ENCODE measurements at regions not wholly inside any gene's neighbourhood (a gene's known extent, or its start where the extent isn't known, plus 50 kb on each side); places are given as distances from the start of the nearest gene placed in this dataset.

DNA sequence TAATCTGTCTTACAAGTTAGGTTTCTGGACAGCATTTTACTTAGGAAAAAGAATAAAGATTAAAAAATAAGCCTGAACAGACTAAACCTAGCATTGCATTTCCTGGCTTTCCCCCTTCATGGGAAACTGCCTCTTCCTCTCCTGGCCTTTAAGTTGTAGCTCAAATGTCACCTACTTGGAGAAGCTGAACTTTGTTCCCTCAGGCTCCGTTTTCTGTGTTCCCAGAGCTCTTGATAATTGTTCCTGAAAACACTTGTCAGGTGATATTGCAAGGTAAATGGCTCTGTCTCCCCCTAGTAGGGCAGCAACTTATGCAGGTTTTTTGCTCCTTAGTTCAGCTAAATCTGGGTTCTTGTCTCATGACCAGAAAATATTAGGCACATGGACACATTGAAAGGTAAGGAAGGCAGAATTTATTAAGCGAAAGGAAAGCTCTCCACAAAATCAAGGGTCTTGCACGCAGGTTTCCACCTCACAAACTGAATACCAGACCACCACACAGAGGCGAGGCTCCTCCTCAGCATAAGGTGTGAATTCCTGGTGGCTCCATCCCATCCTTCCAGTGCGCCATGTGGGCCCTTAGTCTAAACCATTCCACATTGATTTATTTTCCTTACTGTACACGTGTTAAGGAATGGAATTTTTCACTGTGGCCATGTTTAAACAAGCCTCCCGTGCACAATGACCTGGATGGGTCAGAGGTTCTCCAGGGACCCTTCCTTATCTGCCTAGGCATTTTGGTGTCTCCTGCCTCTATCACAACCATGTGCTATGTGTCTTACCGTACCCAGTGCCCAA, 229.3 kb downstream of the HNMT start:
- Histone ChIP-seq H4K91ac (ENCODE audit: low read length) (no peak overlapping the region), H3K14ac (ENCODE audit: low read length in 2 of 2) (no peak overlapping the region), H3K79me1 (replicated peaks; ENCODE audit: low read length, poor library complexity, severe bottlenecking) (no peaks in the 10 kb centered on the region), H2BK5ac (ENCODE audit: low read depth, low read length, poor library complexity, severe bottlenecking) (no peak overlapping the region), H2AK5ac (ENCODE audit: low read length, severe bottlenecking) (no peak overlapping the region), H4K8ac (ENCODE audit: low read length) (no peak overlapping the region), H3K18ac (ENCODE audit: low read depth in 1 of 2, low read length in 2 of 2) (no peak overlapping the region), H3K4me1 (ENCODE audit: control insufficient read depth, insufficient read depth, low read depth, low read length) (no peaks in the 10 kb centered on the region), H2BK12ac (ENCODE audit: low read length in 2 of 2) (no peak overlapping the region), H3K4me2 (ENCODE audit: low read length, poor library complexity, severe bottlenecking) (no peak overlapping the region), H2BK15ac (ENCODE audit: low read depth, poor library complexity, severe bottlenecking) (no peak overlapping the region), H3K9ac (ENCODE audit: low read length) (no peak overlapping the region), H3K36me3 (ENCODE audit: control insufficient read depth in 1 of 2, insufficient read depth in 2 of 2, low read depth in 1 of 2, low read length in 2 of 2) (no peaks in the 10 kb centered on the region), H3K27ac (ENCODE audit: low read length, poor library complexity, severe bottlenecking) (no peak overlapping the region), H3K27me3 (ENCODE audit: control insufficient read depth in 1 of 2, insufficient read depth in 1 of 2, low read length in 2 of 2) (no peaks in the 10 kb centered on the region), H3K9me3 (ENCODE audit: control insufficient read depth, low read length) (no peaks in the 10 kb centered on the region), H2BK120ac (ENCODE audit: low read depth, low read length) (no peak overlapping the region), H3K23ac (ENCODE audit: low read length in 2 of 2) (no peak overlapping the region), H3K4ac (ENCODE audit: low read depth in 1 of 2, low read length in 2 of 2) (no peak overlapping the region), H3K4me3 (ENCODE audit: insufficient read depth in 1 of 2, low read depth in 1 of 2, low read length in 2 of 2) (no peak overlapping the region), H2AFZ (ENCODE audit: low read depth, low read length) (no peak overlapping the region)
- WGBS, result 88% methylated on average over 8 of the region's 8 CpGs
- DNase-seq, result no peak

DNA sequence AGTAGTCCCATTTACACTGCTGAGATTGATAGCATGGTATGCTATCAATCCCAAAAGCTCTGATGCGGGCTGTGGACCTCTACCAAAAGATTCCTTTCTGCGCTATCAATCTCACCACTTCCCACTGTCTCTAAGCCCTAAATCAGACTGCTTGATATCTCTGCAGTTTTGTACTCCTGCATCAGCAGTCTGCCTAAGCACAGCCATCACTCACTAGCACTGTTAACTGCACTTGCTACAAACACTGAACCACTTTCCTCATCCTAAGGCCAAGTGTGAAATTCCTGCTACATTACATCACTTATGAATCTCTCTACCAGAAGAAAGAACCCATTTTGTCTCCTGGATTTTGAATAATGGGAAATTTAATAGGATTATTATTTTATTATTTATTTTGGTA, 237.0 kb downstream of the HNMT start:
- Histone ChIP-seq H3K4ac (ENCODE audit: low read depth in 1 of 2, low read length in 2 of 2) (no peak overlapping the region), H3K14ac (ENCODE audit: low read length in 2 of 2) (no peak overlapping the region), H3K79me1 (replicated peaks; ENCODE audit: low read length, poor library complexity, severe bottlenecking) (no peaks in the 10 kb centered on the region), H3K9ac (ENCODE audit: low read length) (no peak overlapping the region), H4K91ac (ENCODE audit: low read length) (no peak overlapping the region), H3K4me1 (ENCODE audit: control insufficient read depth, insufficient read depth, low read depth, low read length) (no peaks in the 10 kb centered on the region), H2AFZ (ENCODE audit: low read depth, low read length) (no peak overlapping the region), H2BK5ac (ENCODE audit: low read depth, low read length, poor library complexity, severe bottlenecking) (no peak overlapping the region), H3K27me3 (ENCODE audit: control insufficient read depth in 1 of 2, insufficient read depth in 1 of 2, low read length in 2 of 2) (no peaks in the 10 kb centered on the region), H2BK12ac (ENCODE audit: low read length in 2 of 2) (no peak overlapping the region), H2BK120ac (ENCODE audit: low read depth, low read length) (no peak overlapping the region), H3K9me3 (ENCODE audit: control insufficient read depth, low read length) (no peaks in the 10 kb centered on the region), H3K27ac (ENCODE audit: low read length, poor library complexity, severe bottlenecking) (peak overlapping the region; percentile 24), H3K23ac (ENCODE audit: low read length in 2 of 2) (no peak overlapping the region), H4K8ac (ENCODE audit: low read length) (no peak overlapping the region), H3K4me3 (ENCODE audit: insufficient read depth in 1 of 2, low read depth in 1 of 2, low read length in 2 of 2) (no peak overlapping the region), H2AK5ac (ENCODE audit: low read length, severe bottlenecking) (no peak overlapping the region), H3K36me3 (ENCODE audit: control insufficient read depth in 1 of 2, insufficient read depth in 2 of 2, low read depth in 1 of 2, low read length in 2 of 2) (no peaks in the 10 kb centered on the region), H2BK15ac (ENCODE audit: low read depth, poor library complexity, severe bottlenecking) (no peak overlapping the region), H3K18ac (ENCODE audit: low read depth in 1 of 2, low read length in 2 of 2) (no peak overlapping the region), H3K4me2 (ENCODE audit: low read length, poor library complexity, severe bottlenecking) (no peak overlapping the region)
- 93% methylated on average over 2 of the region's 2 CpGs for whole genome bisulfite sequencing
- peak; percentile 13 for DNase-seq

DNA sequence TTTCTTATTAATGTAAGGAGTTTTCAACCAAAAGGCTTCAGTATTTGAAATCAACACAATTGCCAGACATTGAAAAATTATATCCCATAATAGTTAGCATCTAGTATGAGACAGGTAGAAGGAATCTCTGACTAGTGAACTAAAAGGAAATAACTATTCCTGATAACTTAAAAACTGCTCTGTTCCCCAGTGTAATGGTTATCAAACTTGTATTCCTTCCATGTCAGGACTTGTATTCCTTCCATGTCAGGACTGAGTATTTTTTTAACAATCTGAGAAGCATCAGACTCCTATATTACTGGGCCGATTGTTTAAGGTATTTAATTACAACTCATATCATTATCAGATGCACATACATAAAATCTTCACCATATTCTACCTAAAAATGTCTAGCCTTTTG, 238.5 kb downstream of the HNMT start:
- Histone ChIP-seq H2AFZ (ENCODE audit: low read depth, low read length) (no peak overlapping the region), H3K4me1 (ENCODE audit: control insufficient read depth, insufficient read depth, low read depth, low read length) (no peaks in the 10 kb centered on the region), H3K14ac (ENCODE audit: low read length in 2 of 2) (no peak overlapping the region), H4K91ac (ENCODE audit: low read length) (no peak overlapping the region), H2BK5ac (ENCODE audit: low read depth, low read length, poor library complexity, severe bottlenecking) (no peak overlapping the region), H2AK5ac (ENCODE audit: low read length, severe bottlenecking) (no peak overlapping the region), H3K4me2 (ENCODE audit: low read length, poor library complexity, severe bottlenecking) (no peak overlapping the region), H3K36me3 (ENCODE audit: control insufficient read depth in 1 of 2, insufficient read depth in 2 of 2, low read depth in 1 of 2, low read length in 2 of 2) (no peaks in the 10 kb centered on the region), H3K79me1 (replicated peaks; ENCODE audit: low read length, poor library complexity, severe bottlenecking) (no peaks in the 10 kb centered on the region), H2BK120ac (ENCODE audit: low read depth, low read length) (no peak overlapping the region), H2BK12ac (ENCODE audit: low read length in 2 of 2) (no peak overlapping the region), H3K23ac (ENCODE audit: low read length in 2 of 2) (no peak overlapping the region), H3K9ac (ENCODE audit: low read length) (no peak overlapping the region), H3K27me3 (ENCODE audit: control insufficient read depth in 1 of 2, insufficient read depth in 1 of 2, low read length in 2 of 2) (no peaks in the 10 kb centered on the region), H2BK15ac (ENCODE audit: low read depth, poor library complexity, severe bottlenecking) (no peak overlapping the region), H3K9me3 (ENCODE audit: control insufficient read depth, low read length) (no peaks in the 10 kb centered on the region), H3K4me3 (ENCODE audit: insufficient read depth in 1 of 2, low read depth in 1 of 2, low read length in 2 of 2) (no peak overlapping the region), H3K27ac (ENCODE audit: low read length, poor library complexity, severe bottlenecking) (no peak overlapping the region), H3K18ac (ENCODE audit: low read depth in 1 of 2, low read length in 2 of 2) (no peak overlapping the region), H4K8ac (ENCODE audit: low read length) (no peak overlapping the region), H3K4ac (ENCODE audit: low read depth in 1 of 2, low read length in 2 of 2) (no peak overlapping the region)
- WGBS, result no CpG with 5 or more reads among the region's 1 CpG
- no peak for DNase-seq

DNA sequence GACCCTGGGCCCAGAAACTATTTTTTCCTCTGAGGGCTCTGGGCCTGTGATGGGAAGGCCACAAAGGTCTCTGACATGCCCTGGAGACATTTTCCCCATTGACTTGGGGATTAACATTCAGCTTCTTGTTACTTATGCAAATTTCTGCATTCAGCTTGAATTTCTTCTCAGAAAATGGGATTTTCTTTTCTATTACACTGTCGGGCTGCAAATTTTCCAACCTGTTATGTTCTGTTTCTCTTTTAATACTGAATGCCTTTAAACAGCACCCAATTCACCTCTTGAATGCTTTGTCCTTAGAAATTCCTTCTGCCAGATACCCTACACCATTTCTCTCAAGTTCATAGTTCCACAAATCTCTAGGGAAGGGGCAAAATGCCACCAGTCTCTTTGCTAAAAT, 241.0 kb downstream of the HNMT start:
- H4K8ac ChIP-seq (ENCODE audit: low read length), result no peak overlapping the region
- no peak overlapping the region for H3K18ac ChIP-seq (ENCODE audit: low read depth in 1 of 2, low read length in 2 of 2)
- no peak for DNase-seq
- H3K4me2 ChIP-seq (ENCODE audit: low read length, poor library complexity, severe bottlenecking), result no peak overlapping the region
- no peak overlapping the region for H3K9ac ChIP-seq (ENCODE audit: low read length)
- H3K36me3 ChIP-seq (ENCODE audit: control insufficient read depth in 1 of 2, insufficient read depth in 2 of 2, low read depth in 1 of 2, low read length in 2 of 2), result no peaks in the 10 kb centered on the region
- H3K27ac ChIP-seq (ENCODE audit: low read length, poor library complexity, severe bottlenecking), result no peak overlapping the region
- no peak overlapping the region for H2BK15ac ChIP-seq (ENCODE audit: low read depth, poor library complexity, severe bottlenecking)
- WGBS, result 87% methylated on average over 1 of the region's 1 CpG
- no peaks in the 10 kb centered on the region for H3K4me1 ChIP-seq (ENCODE audit: control insufficient read depth, insufficient read depth, low read depth, low read length)
- no peak overlapping the region for H2BK12ac ChIP-seq (ENCODE audit: low read length in 2 of 2)
- no peaks in the 10 kb centered on the region for H3K79me1 ChIP-seq (replicated peaks; ENCODE audit: low read length, poor library complexity, severe bottlenecking)
- H2AFZ ChIP-seq (ENCODE audit: low read depth, low read length), result no peak overlapping the region
- no peak overlapping the region for H3K14ac ChIP-seq (ENCODE audit: low read length in 2 of 2)
- H4K91ac ChIP-seq (ENCODE audit: low read length), result no peak overlapping the region
- H3K4ac ChIP-seq (ENCODE audit: low read depth in 1 of 2, low read length in 2 of 2), result no peak overlapping the region
- no peaks in the 10 kb centered on the region for H3K9me3 ChIP-seq (ENCODE audit: control insufficient read depth, low read length)
- H3K23ac ChIP-seq (ENCODE audit: low read length in 2 of 2), result no peak overlapping the region
- H3K27me3 ChIP-seq (ENCODE audit: control insufficient read depth in 1 of 2, insufficient read depth in 1 of 2, low read length in 2 of 2), result no peaks in the 10 kb centered on the region
- no peak overlapping the region for H2BK120ac ChIP-seq (ENCODE audit: low read depth, low read length)
- no peak overlapping the region for H3K4me3 ChIP-seq (ENCODE audit: insufficient read depth in 1 of 2, low read depth in 1 of 2, low read length in 2 of 2)
- no peak overlapping the region for H2AK5ac ChIP-seq (ENCODE audit: low read length, severe bottlenecking)
- H2BK5ac ChIP-seq (ENCODE audit: low read depth, low read length, poor library complexity, severe bottlenecking), result no peak overlapping the region

All from mesenchymal stem cell (in vitro differentiated cells and primary cell).